Activated CD8-positive, alpha-beta memory T cell treated with anti-CD3 and anti-CD28 coated beads for 48 hours (primary cell): ENCODE measurements at regions not wholly inside any gene's neighbourhood (a gene's known extent, or its start where the extent isn't known, plus 50 kb on each side); places are given as distances from the start of the nearest gene placed in this dataset.

Experiments
- DNase-seq, 3 experiments: peaks; one replicate each; pipeline ENCODE4 v3.0.0-alpha.2; 2020; ENCODE audit warnings: low read depth in 2 of 3, low spot score in 2 of 3

DNA sequence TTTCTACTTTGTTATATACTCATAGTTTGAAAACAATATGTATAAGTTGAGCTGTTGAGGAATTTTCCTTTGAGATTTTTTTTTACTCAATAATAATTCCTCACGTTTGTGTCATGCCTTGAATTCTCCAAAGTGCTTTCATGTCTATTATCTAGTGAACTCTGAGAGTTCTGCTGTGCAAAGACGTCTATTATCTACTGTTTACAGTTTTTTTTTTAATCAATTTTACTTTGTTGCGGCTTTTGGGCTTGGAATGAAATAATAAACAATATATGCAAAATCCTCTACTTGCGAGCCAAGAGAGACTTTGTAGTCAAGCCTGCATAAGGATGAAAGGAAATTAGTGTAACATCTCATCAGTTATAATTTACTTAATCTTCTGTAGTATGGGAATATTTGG, 107.2 kb upstream of the FRMD6 start:
- no peak for DNase-seq

DNA sequence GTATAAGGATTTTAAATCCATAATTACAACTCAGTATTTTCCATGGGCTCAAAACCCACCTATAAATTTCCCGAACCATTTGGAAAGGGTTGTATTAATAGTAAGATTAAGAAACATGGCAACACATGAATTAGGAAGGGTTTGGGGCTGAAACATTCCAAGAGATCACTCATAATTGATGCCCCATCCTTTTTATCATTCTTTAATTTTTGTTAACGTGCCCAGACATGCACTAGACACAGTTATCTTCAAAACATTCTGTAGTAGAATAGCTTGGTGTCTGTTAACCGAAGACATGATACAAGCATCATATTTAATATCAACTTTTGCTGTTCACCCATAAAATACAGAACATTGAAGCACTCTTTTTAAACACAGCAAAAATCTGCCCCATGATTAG, 106.8 kb upstream of the FRMD6 start:
- no peak for DNase-seq

DNA sequence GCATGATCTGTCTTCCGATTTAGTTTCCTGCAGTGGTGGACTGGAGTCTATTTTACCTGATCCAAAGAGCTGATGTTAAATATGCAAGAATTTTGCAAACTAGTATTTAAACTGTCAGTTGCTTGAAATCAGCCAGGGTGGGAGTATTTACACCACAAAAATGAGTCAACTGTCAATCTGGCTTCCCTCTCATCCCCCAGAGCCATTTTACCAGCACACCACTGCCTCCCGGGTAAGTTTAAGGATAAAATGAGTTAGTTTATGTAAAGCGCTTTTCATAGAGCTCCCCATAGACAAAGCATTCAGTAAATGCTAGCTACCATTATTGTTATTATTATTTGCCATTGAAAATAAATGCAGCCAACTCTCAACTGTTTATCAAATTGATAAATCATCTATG, 106.3 kb upstream of the FRMD6 start:
- no peak for DNase-seq

DNA sequence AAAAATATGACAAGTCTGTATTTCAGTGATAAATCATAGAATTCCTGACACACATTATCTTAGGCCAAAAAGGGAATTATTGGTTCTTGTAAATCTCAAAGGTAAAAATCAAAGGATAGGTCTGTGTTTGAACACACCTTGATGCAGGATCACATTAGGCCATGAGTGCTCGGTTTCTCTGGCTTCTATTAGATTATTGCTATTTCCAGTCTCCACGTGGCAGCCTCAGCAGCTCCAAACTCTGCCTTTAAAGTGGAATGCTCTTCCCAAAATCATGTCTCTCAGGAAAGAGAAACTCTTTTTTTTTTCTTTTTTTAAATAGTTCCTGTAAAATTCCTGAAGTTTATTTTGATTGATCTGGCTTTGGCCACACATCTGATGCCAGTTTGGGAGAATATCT, 105.6 kb upstream of the FRMD6 start:
- DNase-seq: no peak

DNA sequence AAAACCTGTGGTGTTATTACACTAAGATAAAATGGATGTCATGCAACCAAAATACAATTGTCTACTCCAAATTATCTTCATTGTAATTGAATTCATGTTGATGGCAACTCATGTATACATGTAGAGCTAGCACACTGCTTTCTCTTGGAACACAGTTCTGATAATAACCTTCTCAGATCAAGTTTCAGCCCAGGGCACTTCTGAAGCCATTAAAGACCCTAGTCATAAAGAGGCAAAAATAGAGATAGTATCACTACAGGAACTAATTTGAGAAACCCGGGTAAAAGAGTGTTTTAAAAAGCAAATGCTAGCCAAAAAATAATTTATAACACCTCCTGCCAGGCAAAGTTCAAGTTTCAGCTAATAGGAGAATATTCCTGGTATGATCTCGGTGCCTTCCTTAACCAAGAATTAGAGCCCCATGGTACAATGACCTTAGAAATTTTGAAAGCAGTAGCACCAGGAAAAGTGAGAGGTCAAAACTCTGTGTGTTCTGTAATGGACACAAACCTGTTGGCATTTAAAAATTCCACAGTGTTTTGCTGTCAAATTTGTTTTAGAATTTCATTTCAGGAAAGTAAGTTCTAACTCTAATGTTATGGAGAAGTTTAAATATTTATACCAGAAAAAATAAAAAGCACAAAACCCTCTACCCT, 105.0 kb upstream of the FRMD6 start:
- no peak for DNase-seq

DNA sequence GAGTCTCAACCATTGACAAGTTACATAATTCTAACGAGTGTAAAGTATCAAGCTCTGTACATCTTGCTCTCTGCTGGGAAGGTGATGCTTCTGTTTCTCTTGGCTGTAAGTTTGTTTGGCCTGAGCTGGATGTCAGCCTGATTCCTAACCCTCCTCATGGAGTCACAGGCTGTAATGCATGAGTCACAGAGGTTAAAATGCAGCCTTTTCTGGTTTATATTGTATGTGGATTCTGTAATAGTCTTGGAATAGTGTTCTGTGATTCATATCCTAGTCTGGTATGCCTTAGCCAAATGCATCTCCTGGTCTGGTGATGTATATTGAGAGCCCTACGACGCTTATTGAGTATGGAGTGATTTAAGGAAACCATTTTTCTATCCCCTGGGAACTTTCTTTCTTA, 104.5 kb upstream of the FRMD6 start:
- no peak for DNase-seq

DNA sequence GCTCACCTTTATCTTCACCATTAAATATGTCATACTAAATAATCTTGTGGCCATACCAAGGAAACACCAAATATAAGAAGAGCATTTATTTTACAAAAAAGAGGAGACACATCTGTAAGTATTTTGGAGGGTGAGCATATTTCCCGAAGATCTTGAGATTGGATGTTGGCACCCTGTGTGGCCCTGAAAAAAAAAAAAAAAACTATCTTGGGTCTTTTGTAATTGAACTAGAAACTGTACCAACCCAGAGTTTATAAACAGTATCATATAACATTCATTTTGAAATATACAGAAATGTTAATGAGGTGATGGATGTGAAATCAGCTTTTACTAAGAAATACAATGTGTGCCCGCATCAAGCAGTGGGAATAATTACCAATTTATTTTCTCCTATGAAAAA, 104.0 kb upstream of the FRMD6 start:
- no peak for DNase-seq

DNA sequence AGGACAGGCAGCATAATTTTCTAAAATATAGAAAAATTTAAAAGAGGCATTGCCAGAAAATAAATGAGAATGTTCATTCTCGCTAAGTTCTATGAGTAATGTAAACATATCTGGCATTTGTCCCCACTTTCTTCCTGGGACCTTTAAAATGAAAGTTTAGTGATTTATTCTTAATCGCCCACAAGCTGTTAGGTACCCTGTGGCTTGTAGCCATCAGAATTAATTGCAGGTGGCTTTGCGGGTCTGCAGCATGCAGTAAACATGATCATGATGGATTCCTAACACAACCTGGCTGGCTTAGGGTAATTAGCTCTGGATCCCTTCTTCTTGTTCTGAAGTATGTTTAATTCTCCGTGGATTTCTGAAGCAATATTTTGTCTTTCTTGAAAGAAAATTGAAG, 103.5 kb upstream of the FRMD6 start:
- DNase-seq: no peak

DNA sequence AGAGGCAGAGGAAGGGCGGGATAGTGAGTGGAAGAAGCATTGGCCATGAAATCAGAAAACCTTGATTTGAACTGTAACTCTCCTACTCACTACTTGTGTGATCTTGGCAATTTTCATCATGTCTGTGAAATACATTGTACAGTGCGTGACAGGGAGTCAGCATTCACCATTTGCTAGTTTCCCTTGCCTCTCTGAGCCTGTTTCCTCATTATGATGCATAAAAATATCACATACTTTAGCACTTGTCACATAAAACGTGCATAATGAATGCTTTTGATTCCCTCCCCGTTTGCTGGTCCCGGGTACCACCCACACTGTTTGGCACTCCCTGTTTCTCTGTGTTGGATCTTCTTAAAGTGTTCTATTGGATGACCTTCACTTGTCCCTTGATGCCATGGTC, 101.1 kb upstream of the FRMD6 start:
- DNase-seq: no peak

DNA sequence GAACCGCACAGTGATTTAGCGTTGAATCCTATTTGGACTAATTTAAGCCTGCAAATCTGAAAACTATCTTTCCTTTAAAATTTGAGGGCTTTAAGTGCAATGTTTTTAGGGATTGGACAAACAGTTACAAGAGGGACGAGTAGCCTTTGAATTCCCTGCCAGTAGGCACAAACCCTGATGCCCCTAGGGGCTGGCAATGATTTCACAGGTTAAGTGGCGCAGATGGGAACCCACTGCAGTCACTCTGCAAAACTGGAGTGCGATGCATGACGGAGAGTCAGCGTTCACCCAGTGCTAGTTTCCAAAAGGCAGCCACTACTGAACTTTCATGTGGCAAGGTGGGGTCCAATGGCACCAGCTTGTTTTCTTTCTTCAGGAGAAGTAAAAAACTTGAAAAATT, 99.4 kb upstream of the FRMD6 start:
- no peak for DNase-seq

DNA sequence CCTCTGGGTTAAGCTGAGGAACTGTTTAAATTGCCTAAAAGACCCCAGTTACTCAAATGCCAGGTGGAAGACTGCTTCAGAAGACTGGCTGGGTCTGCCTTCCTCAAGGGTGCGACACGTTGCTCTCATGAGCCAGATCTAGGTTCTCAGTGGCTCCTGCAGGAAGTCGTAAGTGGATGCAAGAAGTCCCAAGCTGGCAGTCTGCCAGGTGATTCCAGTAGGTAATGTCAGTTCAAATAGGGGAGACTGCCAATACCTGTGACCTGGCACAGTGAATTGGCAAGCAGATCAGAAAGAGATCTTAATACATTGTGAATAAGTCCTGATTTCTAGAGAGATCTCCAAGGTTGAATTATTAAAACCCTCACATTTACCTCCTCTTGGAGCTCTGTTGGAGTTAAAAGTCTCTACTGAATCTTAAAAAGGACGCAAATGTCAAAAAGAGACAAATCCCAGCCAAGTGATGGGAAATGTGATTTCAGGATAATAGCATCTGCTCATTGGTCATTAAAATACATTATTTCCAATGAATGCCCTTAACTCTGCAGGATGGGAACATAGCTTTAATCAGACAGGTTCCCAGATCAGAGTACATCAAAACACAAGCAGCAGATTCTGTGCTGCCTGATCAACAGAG, 98.8 kb upstream of the FRMD6 start:
- no peak for DNase-seq

DNA sequence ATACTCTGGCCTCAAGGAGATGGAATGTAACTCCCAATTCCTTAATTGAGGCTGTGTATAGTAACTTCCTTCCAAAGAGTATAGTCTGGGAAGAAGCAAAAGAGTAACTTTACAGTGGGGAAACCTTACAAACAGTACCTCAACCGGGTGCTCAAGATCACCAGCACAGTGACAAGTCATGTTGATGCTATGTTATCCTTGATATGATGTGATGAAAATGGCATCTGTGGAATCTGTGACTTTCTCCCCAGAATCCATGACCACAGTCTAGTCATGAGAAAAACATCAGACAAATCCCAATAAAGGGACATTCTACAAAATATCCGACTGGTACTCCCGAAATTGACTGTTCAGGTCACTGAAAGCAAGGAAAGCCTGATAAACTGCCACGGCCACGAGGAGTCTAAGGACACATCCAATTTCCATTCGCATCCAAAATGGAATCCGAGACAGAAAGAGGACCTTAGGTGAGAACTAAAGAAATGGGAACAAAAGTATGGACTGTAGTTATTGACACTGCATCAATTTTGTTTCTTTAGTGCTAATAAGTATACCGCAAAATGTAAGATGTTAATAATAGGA, 97.3 kb upstream of the FRMD6 start:
- DNase-seq: no peak

DNA sequence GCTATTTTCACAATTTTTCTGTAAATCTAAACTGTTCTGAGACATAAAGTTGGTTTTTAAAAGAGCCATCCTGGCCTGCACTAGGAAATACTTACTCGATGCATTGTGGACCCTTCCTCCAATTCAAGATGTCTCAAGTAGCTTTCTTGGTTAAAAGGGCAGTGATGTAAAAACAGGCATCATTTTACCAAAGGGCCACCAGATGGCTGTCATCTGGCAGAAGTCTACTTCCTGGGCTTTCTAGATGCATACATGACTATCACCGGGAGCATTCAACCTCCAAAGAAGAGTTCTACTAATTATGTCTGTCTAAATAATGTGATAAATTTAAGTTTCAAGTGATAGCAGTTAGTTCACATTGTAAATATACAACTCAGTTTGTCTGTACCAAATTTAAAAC, 96.8 kb upstream of the FRMD6 start:
- DNase-seq: no peak

DNA sequence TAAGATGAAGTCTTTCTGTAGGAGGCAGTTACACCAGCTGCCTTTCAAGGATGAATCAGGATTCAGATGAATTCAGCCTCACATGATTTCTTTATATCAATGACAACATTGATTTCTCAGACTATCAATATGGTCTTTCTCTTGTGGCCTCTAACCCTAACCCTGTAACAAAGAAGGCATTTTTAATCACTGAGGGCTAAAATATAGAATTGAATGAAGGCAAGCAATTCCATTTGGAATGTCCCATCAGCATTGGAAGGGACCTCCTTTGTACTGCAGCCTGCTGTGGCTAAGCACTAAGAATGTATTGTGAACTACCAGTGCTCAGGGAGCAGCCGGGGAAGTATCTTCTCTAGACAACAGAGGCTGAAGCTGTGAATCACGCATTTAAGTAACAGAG, 90.6 kb upstream of the FRMD6 start:
- no peak for DNase-seq

DNA sequence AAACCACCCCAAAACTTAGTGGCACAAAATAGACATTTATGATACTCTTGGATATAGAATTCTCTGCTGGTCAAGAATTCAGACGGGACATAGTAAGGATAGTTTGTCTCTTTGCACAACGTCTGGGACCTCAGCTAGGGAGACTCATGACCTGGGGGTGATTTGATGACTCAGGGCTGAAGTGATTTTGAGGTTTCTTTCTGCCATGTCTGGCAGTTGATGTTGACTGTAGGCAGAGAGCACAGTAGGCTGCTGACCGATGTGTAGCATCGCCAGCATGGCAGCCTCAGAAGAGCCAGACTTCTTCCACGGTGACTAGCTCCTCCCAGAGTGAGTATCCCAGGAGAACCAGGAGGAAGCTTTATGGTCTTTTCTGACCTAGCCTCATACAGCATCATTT, 88.9 kb upstream of the FRMD6 start:
- no peak for DNase-seq

DNA sequence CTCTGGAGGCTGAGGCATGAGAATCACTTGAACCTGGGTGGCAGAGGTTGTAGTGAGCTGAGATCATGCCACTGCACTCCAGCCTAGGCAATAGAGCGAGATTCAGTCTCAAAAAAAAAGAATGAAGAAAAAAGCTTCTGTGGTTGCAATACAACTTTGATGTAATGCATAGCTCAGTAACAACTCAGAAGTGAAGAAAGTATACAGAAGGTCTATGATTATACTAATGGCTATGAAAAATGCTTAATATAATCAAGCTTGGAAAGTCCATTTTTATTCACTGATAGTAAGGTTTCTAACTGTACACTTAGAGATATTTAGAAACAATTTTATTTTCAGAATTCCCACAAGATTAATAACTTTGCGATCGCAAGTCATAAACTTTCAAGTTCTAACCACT, 88.2 kb upstream of the FRMD6 start:
- DNase-seq: no peak

DNA sequence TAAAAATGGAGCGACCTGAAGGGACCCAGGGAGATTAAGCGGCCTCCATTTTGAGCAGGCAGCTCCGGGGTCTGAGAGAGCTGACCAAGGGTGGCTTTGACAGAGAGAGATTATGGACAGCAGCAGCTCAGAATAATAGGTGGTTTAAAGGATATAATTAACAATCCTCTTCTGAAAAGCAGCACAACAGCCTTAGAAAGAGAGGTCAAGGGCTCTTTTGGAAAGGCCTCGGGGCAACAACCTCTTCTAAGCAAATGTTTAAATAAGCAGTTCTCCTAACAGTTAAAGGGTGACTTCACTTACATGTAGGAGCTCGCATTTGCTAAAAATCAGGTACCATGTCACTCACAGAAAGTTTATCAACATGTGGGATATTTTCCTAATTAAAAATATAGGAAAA, 87.2 kb upstream of the FRMD6 start:
- no peak for DNase-seq

DNA sequence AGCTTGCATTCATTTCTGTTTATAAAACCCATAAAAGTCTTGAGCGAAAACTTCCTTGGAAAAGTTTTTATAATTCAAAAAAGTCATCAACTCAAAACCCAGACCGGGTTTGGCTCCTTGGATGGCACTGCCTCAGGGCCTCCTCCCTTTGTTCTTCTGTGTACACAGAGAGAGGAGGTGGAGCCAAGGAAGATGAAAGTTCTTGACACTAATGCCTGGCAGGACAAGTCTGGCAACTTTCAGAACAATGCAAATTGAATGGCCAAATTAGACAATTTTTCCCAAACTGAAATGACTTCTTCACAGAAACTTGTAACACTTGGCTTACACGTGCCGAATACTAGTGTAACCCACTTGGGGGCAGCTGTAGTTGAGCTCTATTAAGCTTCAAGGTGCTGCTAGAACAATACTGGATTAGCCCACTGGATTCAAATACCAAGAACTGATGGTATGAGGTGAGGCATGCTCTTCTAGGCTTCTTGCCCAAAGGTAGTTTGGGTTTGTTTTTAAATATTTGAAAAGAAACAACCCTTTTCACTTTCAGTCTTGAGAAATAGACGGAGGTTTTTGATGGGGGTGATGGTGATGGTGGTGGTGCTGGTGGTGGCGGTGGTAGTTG, 86.6 kb upstream of the FRMD6 start:
- DNase-seq: no peak

DNA sequence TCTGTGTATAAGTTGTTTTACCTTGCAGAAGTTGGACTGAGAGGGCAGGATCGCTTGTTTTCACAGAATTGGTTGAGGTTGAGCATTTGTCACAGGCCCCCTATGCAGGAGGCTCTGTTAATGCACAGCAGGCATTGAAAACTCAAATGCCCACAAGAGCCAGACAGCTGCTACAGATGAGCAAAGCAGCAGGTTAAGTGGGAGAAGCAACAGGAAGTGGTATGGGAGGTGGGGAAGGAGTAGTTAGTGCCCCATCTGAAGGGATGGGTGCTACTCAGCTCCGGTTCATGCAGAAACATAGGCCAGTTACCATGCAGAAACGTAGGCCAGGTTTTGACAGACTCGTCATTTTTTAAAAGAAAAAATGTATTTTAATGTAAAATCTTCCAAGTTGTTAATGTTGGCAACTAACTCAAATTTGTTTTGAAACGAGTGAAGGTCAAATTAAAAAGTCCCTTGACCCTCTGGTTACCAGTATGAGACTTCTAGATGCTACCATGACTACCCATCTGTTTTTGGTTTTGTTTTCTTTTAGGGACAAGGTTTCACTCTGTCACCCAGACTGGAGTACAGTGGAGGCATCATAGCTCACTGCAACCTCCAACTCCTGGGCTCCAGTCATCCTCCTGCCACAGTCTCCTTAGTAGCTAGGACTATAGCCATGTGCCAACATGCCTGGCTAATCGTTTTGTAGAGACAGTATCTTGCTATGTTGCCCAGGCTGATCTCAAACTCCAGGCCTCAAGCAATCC, 84.7 kb upstream of the FRMD6 start:
- DNase-seq: no peak

DNA sequence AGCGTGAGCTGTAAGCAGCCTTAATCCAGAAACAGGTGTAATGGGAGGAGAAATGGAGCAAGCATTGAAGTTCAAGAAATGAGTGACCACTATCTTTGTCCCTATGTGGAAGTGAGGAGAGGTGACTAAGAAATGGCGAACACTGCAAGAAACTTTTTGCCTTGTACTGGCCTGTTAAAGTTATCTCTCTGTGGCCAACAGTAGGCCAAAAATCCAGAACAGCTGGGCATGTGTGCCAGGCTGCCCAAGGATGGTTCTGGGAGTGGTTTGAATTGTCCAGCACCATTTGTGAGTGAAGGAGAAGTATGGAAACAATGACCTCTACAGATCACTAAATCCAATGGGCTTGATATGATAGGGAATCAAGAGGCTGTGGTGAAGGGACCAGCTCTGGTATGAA, 83.3 kb upstream of the FRMD6 start:
- no peak for DNase-seq

DNA sequence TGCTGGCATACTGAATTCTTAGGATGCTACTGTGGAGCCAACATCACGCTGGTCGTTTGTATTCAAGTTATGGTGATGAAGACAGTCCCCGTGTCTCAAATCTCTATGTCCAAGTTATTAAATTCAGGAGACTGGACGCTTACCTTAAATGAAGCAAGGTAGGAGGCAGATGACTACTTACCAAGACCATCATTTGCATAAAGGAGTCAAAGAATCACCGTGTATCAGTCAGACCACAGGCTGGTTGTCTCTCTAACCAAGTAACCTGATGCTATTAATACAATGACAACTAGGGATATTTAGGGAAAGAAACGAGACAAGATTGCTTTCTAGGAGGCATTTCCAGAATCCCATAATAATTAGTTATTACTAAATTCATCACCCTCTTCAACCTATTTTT, 78.1 kb upstream of the FRMD6 start:
- no peak for DNase-seq

DNA sequence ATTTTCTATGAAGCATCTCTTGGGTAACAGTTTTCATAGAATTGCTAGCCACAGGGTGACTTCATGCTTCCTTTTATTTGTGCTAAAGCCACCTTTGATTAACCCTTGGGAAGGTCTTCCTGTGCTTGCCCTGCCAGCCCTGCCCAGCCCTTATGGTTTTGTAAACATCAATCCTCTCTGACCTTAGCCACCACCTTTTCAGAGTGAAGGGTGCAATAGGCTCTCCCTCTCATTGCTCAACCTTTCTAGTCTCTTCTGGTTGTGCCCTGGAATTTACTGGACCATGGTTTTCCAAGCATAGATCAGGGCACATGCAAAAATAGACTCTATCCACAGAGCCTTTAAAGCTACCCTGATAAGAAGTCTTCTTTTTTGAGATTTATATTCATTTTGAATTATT, 77.7 kb upstream of the FRMD6 start:
- no peak for DNase-seq
